ENCODE measurements at regions not wholly inside any gene's neighbourhood (a gene's known extent, or its start where the extent isn't known, plus 50 kb on each side); places are given as distances from the start of the nearest gene placed in this dataset.
"Not testable (repeated sequence)": the region's sequence is repeated elsewhere in the genome, so short reads cannot be mapped to it uniquely, and the experiment has no call there.

DNA sequence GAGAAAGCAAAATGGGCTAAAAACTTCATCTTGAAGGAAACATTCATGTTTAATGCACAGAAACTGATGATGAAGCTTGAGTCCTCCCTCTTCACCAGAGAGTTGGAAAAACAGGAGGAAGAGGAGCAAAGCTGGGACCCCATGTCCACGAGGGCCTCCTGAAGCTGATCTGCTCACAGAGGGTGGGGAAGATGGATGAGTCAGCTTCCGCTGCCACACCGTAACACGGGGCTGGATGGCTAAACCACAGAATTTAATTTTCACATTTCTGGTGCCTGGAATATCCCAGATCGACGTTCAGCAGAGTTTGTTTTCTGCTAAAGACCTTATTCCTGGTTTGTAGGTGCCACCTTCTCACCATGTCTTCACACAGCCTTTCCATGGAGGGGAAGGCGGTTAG lies 634.4 kb downstream of the RPIA start:
- DNase-seq: not testable (repeated sequence)

DNA sequence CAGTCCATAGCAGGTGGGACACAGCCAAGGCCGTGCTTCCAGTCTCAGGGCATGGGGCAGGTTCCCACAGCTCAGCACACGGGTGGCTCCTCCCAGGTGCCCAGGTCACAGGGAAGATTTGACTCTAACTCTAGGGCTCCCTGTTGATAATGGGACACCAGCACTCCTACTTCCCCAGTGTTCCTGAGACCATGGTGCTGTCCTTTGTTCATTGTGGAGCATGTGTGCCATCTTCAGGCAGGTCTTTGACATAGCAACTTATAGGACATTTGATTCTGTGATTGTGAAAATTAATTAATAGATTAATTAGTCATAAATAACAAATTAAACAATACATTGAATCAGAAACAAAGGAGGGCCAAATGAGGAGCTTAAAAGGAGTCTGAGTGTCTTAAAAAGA lies 635.0 kb downstream of the RPIA start:
- DNase-seq: not testable (repeated sequence)

DNA sequence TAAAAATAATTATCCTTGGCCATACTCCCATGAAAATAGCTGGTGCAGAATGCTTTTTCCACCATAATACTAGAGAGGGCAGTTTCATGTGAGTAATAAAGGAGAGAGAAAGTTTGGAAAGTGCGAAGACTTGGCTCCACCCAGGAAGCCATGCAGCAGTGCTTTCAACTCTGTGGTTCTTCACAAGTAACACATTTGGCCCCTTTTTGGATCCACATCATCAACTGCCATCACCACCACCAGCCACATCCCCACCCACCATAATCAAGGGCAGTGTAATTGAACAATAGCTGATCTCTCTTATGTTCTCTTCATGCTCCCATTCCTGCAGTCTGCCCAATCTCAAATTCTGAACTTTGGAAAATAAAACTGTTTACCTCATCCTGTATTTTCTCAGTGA lies 637.3 kb downstream of the RPIA start:
- DNase-seq: not testable (repeated sequence)

Measured in NCI-H748 treated with DMSO at 0.1 percent for 48 hours (cell line).